HCT116 (cell line): ENCODE measurements at regions not wholly inside any gene's neighbourhood (a gene's known extent, or its start where the extent isn't known, plus 50 kb on each side); places are given as distances from the start of the nearest gene placed in this dataset.
A peak's percentile ranks its signal among the peaks of the same experiment; 100 is the strongest.

Source experiments
- ATAC-seq: fragments of 200-7000 bp; cut with Tn5 transposase; 2 replicates; pipeline ENCODE4 v1.9.1; 2020; ENCODE audit warnings: mild to moderate bottlenecking, moderate library complexity
- BruUV-seq: library from RNA; stranded (reverse); fragments of 400-500 nt; replicated peaks from 2 replicates; lab custom pipeline; 2021; lab: Mats Ljungman, UMichigan
- CTCF ChIA-PET: fragments of 300-600 bp; sonication (Branson Sonifier 250); formaldehyde crosslinking; loops from one replicate; lab custom pipeline; 2021; ENCODE audit warnings: antibody characterized with exemption; lab: Charles Lee
- POLR2A ChIA-PET: fragments of 300-600, 350-600 bp; sonication (Branson Sonifier 250); formaldehyde crosslinking; loops from one replicate; lab custom pipeline; 2021; ENCODE audit warnings: antibody characterized with exemption; lab: Charles Lee
- RAD21 ChIA-PET, 2 experiments: fragments of 300-600 bp; sonication (Branson Sonifier 250); formaldehyde crosslinking; loops; one replicate each; lab custom pipeline; 2023; ENCODE audit warnings: low total read pairs in 2 of 2; ENCODE audit not compliant: uncharacterized antibody in 2 of 2, unreplicated experiment in 2 of 2, low non-redundant PET in 1 of 2; lab: Charles Lee
- DNase-seq: peaks from one replicate; pipeline ENCODE4 v3.0.0-alpha.2; 2010; ENCODE audit warnings: low read depth, low spot score
- H2AFZ ChIP-seq: fragments of 200-600 bp; shearing (Covaris generic), sonication (generic); 2 replicates; pipeline ENCODE4 v1.6.1; 2017; ENCODE audit warnings: low read depth, mixed run types, mixed read lengths, antibody characterized with exemption, low read length; ENCODE audit not compliant: poor library complexity, severe bottlenecking
- H3K27ac ChIP-seq: 2 replicates; pipeline ENCODE4 v1.5.1; 2012; ENCODE audit warnings: low read depth, low read length
- H3K27me3 ChIP-seq: fragments of 200-600 bp; sonication (generic); 2 replicates; pipeline ENCODE4 v1.6.1; 2016; ENCODE audit warnings: mixed run types, low read length, mixed read lengths; ENCODE audit not compliant: insufficient read depth
- H3K36me3 ChIP-seq, 2 experiments: fragments of 200-500 bp in 1 of 2; fragments of 200-600 bp in 1 of 2; sonication (Bioruptor generic) in 1 of 2; sonication (generic) in 1 of 2; 2 replicates each; pipeline versions ENCODE4 v1.5.1 to v1.6.1; 2014 to 2016; ENCODE audit warnings: low read length in 2 of 2, inconsistent platforms in 1 of 2, mixed read lengths in 1 of 2, mixed run types in 1 of 2; ENCODE audit not compliant: insufficient read depth in 2 of 2, control insufficient read depth in 1 of 2
- H3K4me1 ChIP-seq, 2 experiments: fragments of 200-600 bp in 1 of 2; sonication (generic) in 1 of 2; 2 replicates each; pipeline versions ENCODE4 v1.5.1 to v1.6.1; 2012 to 2017; ENCODE audit warnings: low read length in 2 of 2, inconsistent platforms in 1 of 2, mild to moderate bottlenecking in 1 of 2, mixed read lengths in 1 of 2, mixed run types in 1 of 2, moderate library complexity in 1 of 2; ENCODE audit not compliant: insufficient read depth in 2 of 2, control insufficient read depth in 1 of 2
- H3K4me2 ChIP-seq: fragments of 200-600 bp; sonication (generic); 2 replicates; pipeline ENCODE4 v1.6.1; 2017; ENCODE audit warnings: mixed run types, low read length, mixed read lengths
- H3K4me3 ChIP-seq, 2 experiments: fragments of 200-600 bp in 1 of 2; sonication (generic) in 1 of 2; replicated peaks in 1 of 2; 2 replicates each; pipeline ENCODE4 v1.5.1; 2011 to 2016; ENCODE audit warnings: low read length in 2 of 2, control low read depth in 1 of 2, low read depth in 1 of 2, mild to moderate bottlenecking in 1 of 2, mixed read lengths in 1 of 2, mixed run types in 1 of 2
- H3K79me2 ChIP-seq: fragments of 200-600 bp; sonication (generic); 2 replicates; pipeline ENCODE4 v1.6.1; 2017; ENCODE audit warnings: mild to moderate bottlenecking, mixed run types, low read length, moderate library complexity, mixed read lengths; ENCODE audit not compliant: insufficient read depth
- H3K9ac ChIP-seq: fragments of 200-600 bp; sonication (generic); 2 replicates; pipeline ENCODE4 v1.6.1; 2016; ENCODE audit warnings: low read length, mixed read lengths
- H3K9me2 ChIP-seq: fragments of 200-600 bp; sonication (generic), shearing (Covaris generic); 2 replicates; pipeline ENCODE4 v1.6.1; 2017; ENCODE audit warnings: mixed run types, mild to moderate bottlenecking, moderate library complexity; ENCODE audit not compliant: insufficient read depth
- H3K9me3 ChIP-seq, 2 experiments: fragments of 200-500 bp in 1 of 2; fragments of 200-600 bp in 1 of 2; sonication (Bioruptor generic) in 1 of 2; sonication (generic) in 1 of 2; 2 replicates each; pipeline ENCODE4 v1.6.1; 2014 to 2017; ENCODE audit warnings: low read length in 2 of 2, mixed read lengths in 2 of 2, inconsistent platforms in 1 of 2, low read depth in 1 of 2, mild to moderate bottlenecking in 1 of 2, mixed run types in 1 of 2, moderate library complexity in 1 of 2; ENCODE audit not compliant: control insufficient read depth in 1 of 2, insufficient read depth in 1 of 2
- H4K20me1 ChIP-seq: fragments of 200-600 bp; sonication (generic), shearing (Covaris generic); 2 replicates; pipeline ENCODE4 v1.6.1; 2017; ENCODE audit warnings: mixed run types, mild to moderate bottlenecking, moderate library complexity; ENCODE audit not compliant: insufficient read depth
- ATF3 ChIP-seq: IDR thresholded peaks from 2 replicates; pipeline ENCODE4 v1.6.1; 2012
- CTCF ChIP-seq, 3 experiments: fragments of 200-600 bp in 1 of 3; sonication (generic) in 1 of 3; IDR thresholded peaks in 2 of 3; conservative IDR thresholded peaks in 1 of 3; 2 replicates each; pipeline ENCODE4 v1.5.1; 2012 to 2017; ENCODE audit warnings: low read depth in 2 of 3, low read length in 2 of 3, antibody characterized with exemption in 1 of 3, borderline replicate concordance in 1 of 3, control low read depth in 1 of 3, mild to moderate bottlenecking in 1 of 3, mixed read lengths in 1 of 3, mixed run types in 1 of 3, moderate library complexity in 1 of 3; ENCODE audit not compliant: insufficient read depth in 1 of 3
- EGR1 ChIP-seq: IDR thresholded peaks from 2 replicates; pipeline ENCODE4 v1.6.1; 2012; ENCODE audit warnings: low read depth
- ELF1 ChIP-seq: IDR thresholded peaks from 2 replicates; pipeline ENCODE4 v1.6.1; 2012; ENCODE audit warnings: low read depth, borderline replicate concordance
- EZH2 ChIP-seq: fragments of 200-600 bp; sonication (generic); IDR thresholded peaks from 2 replicates; pipeline ENCODE4 v1.6.1; 2017; ENCODE audit warnings: antibody characterized with exemption, mixed run types
- EZH2phosphoT487 ChIP-seq: fragments of 200-600 bp; IDR thresholded peaks from 2 replicates; pipeline ENCODE4 v1.6.1; 2018; ENCODE audit warnings: antibody characterized with exemption, borderline replicate concordance
- FOSL1 ChIP-seq: IDR thresholded peaks from 2 replicates; pipeline ENCODE4 v1.6.1; 2012; ENCODE audit warnings: low read depth
- JUND ChIP-seq: IDR thresholded peaks from 2 replicates; pipeline ENCODE4 v1.6.1; 2012
- MAX ChIP-seq: IDR thresholded peaks from 2 replicates; pipeline ENCODE4 v1.6.1; 2012
- POLR2AphosphoS5 ChIP-seq: IDR thresholded peaks from 2 replicates; pipeline ENCODE4 v1.6.1; 2011; ENCODE audit warnings: mild to moderate bottlenecking, low read depth, low read length, moderate library complexity
- RAD21 ChIP-seq: IDR thresholded peaks from 2 replicates; pipeline ENCODE4 v1.6.1; 2012; ENCODE audit warnings: low read depth, mild to moderate bottlenecking
- REST ChIP-seq: IDR thresholded peaks from 2 replicates; pipeline ENCODE4 v1.6.1; 2012; ENCODE audit warnings: low read depth
- SP1 ChIP-seq: IDR thresholded peaks from 2 replicates; pipeline ENCODE4 v1.6.1; 2012; ENCODE audit warnings: low read depth
- TCF7L2 ChIP-seq: IDR thresholded peaks from 2 replicates; pipeline ENCODE4 v1.7.0; 2011; ENCODE audit warnings: borderline replicate concordance, inconsistent platforms; ENCODE audit not compliant: insufficient read depth, insufficient read length; ENCODE audit errors: extremely low read depth
- intact Hi-C: fragments of 100-400 bp; cut with micrococcal nuclease; formaldehyde crosslinking; loops from 2 replicates; pipeline ENCODE4 v1.10.0; 2022

GRCh38 chr3:25021816-25022215 is 406.2 kb upstream of the RARB start:
- intact Hi-C loops: loop anchor here (5.0 kb wide), 1 partner anchor 570 kb away; no protein-coding TSS in a partner anchor
- Histone ChIP-seq H3K27me3 (peaks cover 3% of the 10 kb centered on the region; the same call in 1 of the 2 replicates), H3K9me2 (no peaks in the 10 kb centered on the region), H3K9ac (no peak overlapping the region), H3K4me1 (no peaks in the 10 kb centered on the region), H3K27ac (no peak overlapping the region), H3K4me2 (no peak overlapping the region), H3K36me3 (no peaks in the 10 kb centered on the region), H2AFZ (no peak overlapping the region), H3K9me3 (no peaks in the 10 kb centered on the region), H3K4me3 (no peak overlapping the region), H3K79me2 (no peaks in the 10 kb centered on the region), H4K20me1 (no peaks in the 10 kb centered on the region)
- DNase-seq (no peak), ATAC-seq (no peak)
- TF ChIP-seq RAD21 (peak; percentile 28), EZH2phosphoT487 (no peak), CTCF (IDR thresholded peaks at IDR 0.05 in 2 of 3, conservative IDR thresholded peaks at IDR 0.05 in 1 of 3; ENCODE audit: borderline replicate concordance in 1 of 3, insufficient read depth in 1 of 3, low read depth in 2 of 3, low read length in 2 of 3) (peak in 2 of 3 experiments; percentile 31 to 38; a peak in 3 of 6 replicates), SP1 (no peak)
- BruUV-seq: no TSS peak
- CTCF ChIA-PET: interaction anchor here (0.9 to 2.7 kb wide), 4 partner anchors 10 to 572 kb away, joined by 3 to 16 read pairs (median 3); no protein-coding TSS in a partner anchor
- POLR2A ChIA-PET: no interaction called here
- RAD21 ChIA-PET: no interaction called here

GRCh38 chr3:25023876-25024275 is 404.2 kb upstream of the RARB start:
- intact Hi-C loops: loop anchor here (5.0 kb wide), 1 partner anchor 568 kb away; no protein-coding TSS in a partner anchor
- ChIA-PET RAD21 (no interaction called here), CTCF (interaction anchor here (2.7 kb wide), 1 partner anchor 10 kb away, joined by 16 read pairs; no protein-coding TSS in a partner anchor), POLR2A (no interaction called here)
- no peak overlapping the region for H3K4me3 ChIP-seq
- H4K20me1 ChIP-seq: no peaks in the 10 kb centered on the region
- no TSS peak for BruUV-seq
- no peak overlapping the region for H3K9ac ChIP-seq
- H3K36me3 ChIP-seq: no peaks in the 10 kb centered on the region
- H3K27ac ChIP-seq: no peak overlapping the region
- peaks cover 3% of the 10 kb centered on the region; the same call in 1 of the 2 replicates for H3K27me3 ChIP-seq
- H3K9me3 ChIP-seq: no peaks in the 10 kb centered on the region
- no peak for ATAC-seq
- H2AFZ ChIP-seq: no peak overlapping the region
- H3K79me2 ChIP-seq: no peaks in the 10 kb centered on the region
- H3K4me2 ChIP-seq: no peak overlapping the region
- DNase-seq: no peak
- no peaks in the 10 kb centered on the region for H3K9me2 ChIP-seq
- H3K4me1 ChIP-seq: no peaks in the 10 kb centered on the region
- TF ChIP-seq RAD21 (no peak), POLR2AphosphoS5 (no peak), JUND (no peak), ELF1 (no peak), MAX (no peak), REST (no peak), TCF7L2 (no peak), EZH2 (no peak), EGR1 (no peak), ATF3 (no peak), FOSL1 (no peak)
